Liver (tissue), 3 donors: ENCODE measurements at regions not wholly inside any gene's neighbourhood (a gene's known extent, or its start where the extent isn't known, plus 50 kb on each side); places are given as distances from the start of the nearest gene placed in this dataset.

Experiments used
- FOXA1 ChIP-seq: IDR thresholded peaks from 2 replicates; pipeline ENCODE4 v1.6.1; 2016; ENCODE audit warnings: antibody characterized with exemption
- GABPA ChIP-seq, 2 donors: IDR thresholded peaks in 1 of 2; conservative IDR thresholded peaks in 1 of 2; 2 replicates each; pipeline ENCODE4 v1.6.1; 2016; ENCODE audit warnings: antibody characterized with exemption in 2 of 2, mild to moderate bottlenecking in 1 of 2, moderate library complexity in 1 of 2
- HNF4A ChIP-seq, 2 donors: conservative IDR thresholded peaks; 2 replicates each; pipeline ENCODE4 v1.6.1; 2016; ENCODE audit warnings: antibody characterized with exemption in 2 of 2, mild to moderate bottlenecking in 2 of 2
- JUND ChIP-seq, 2 donors: IDR thresholded peaks; 2 replicates each; pipeline ENCODE4 v1.6.1; 2016; ENCODE audit warnings: antibody characterized with exemption in 2 of 2
- MAX ChIP-seq: IDR thresholded peaks from 2 replicates; pipeline ENCODE4 v1.6.1; 2016; ENCODE audit warnings: antibody characterized with exemption
- SP1 ChIP-seq: IDR thresholded peaks from 2 replicates; pipeline ENCODE4 v1.6.1; 2018; ENCODE audit warnings: antibody characterized with exemption, mild to moderate bottlenecking
- TAF1 ChIP-seq: conservative IDR thresholded peaks from 2 replicates; pipeline ENCODE4 v1.6.1; 2016; ENCODE audit warnings: antibody characterized with exemption, mild to moderate bottlenecking
- YY1 ChIP-seq: IDR thresholded peaks from 2 replicates; pipeline ENCODE4 v1.6.1; 2016; ENCODE audit warnings: antibody characterized with exemption, mild to moderate bottlenecking
- TF ChIP-seq, protein P1 (sequence below): IDR thresholded peaks from 2 replicates; pipeline ENCODE4 v1.6.1; 2016; ENCODE audit warnings: antibody characterized with exemption, mild to moderate bottlenecking
- TF ChIP-seq, protein P2 (sequence below): fragments of 150-350 bp; IDR thresholded peaks from 2 replicates; pipeline ENCODE4 v1.5.1; 2017; ENCODE audit warnings: improper control_type of control experiment, low read depth, low read length; ENCODE audit not compliant: missing input control
- TF ChIP-seq, protein P3 (sequence below): IDR thresholded peaks from 2 replicates; pipeline ENCODE4 v1.6.1; 2016; ENCODE audit warnings: antibody characterized with exemption
- donor health status: healthy.
- donor health status: healthy.

GRCh38 chr20:11271920-11272594 is 598.3 kb upstream of the JAG1 start:
- no peak for TF ChIP-seq JUND (IDR thresholded peaks at IDR 0.05)
- TF ChIP-seq, protein P1, sequence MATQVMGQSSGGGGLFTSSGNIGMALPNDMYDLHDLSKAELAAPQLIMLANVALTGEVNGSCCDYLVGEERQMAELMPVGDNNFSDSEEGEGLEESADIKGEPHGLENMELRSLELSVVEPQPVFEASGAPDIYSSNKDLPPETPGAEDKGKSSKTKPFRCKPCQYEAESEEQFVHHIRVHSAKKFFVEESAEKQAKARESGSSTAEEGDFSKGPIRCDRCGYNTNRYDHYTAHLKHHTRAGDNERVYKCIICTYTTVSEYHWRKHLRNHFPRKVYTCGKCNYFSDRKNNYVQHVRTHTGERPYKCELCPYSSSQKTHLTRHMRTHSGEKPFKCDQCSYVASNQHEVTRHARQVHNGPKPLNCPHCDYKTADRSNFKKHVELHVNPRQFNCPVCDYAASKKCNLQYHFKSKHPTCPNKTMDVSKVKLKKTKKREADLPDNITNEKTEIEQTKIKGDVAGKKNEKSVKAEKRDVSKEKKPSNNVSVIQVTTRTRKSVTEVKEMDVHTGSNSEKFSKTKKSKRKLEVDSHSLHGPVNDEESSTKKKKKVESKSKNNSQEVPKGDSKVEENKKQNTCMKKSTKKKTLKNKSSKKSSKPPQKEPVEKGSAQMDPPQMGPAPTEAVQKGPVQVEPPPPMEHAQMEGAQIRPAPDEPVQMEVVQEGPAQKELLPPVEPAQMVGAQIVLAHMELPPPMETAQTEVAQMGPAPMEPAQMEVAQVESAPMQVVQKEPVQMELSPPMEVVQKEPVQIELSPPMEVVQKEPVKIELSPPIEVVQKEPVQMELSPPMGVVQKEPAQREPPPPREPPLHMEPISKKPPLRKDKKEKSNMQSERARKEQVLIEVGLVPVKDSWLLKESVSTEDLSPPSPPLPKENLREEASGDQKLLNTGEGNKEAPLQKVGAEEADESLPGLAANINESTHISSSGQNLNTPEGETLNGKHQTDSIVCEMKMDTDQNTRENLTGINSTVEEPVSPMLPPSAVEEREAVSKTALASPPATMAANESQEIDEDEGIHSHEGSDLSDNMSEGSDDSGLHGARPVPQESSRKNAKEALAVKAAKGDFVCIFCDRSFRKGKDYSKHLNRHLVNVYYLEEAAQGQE, result no peak
- TF ChIP-seq, protein P2, sequence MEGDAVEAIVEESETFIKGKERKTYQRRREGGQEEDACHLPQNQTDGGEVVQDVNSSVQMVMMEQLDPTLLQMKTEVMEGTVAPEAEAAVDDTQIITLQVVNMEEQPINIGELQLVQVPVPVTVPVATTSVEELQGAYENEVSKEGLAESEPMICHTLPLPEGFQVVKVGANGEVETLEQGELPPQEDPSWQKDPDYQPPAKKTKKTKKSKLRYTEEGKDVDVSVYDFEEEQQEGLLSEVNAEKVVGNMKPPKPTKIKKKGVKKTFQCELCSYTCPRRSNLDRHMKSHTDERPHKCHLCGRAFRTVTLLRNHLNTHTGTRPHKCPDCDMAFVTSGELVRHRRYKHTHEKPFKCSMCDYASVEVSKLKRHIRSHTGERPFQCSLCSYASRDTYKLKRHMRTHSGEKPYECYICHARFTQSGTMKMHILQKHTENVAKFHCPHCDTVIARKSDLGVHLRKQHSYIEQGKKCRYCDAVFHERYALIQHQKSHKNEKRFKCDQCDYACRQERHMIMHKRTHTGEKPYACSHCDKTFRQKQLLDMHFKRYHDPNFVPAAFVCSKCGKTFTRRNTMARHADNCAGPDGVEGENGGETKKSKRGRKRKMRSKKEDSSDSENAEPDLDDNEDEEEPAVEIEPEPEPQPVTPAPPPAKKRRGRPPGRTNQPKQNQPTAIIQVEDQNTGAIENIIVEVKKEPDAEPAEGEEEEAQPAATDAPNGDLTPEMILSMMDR, result no peak
- TF ChIP-seq FOXA1, result no peak
- TF ChIP-seq MAX, result no peak
- TF ChIP-seq, protein P3, sequence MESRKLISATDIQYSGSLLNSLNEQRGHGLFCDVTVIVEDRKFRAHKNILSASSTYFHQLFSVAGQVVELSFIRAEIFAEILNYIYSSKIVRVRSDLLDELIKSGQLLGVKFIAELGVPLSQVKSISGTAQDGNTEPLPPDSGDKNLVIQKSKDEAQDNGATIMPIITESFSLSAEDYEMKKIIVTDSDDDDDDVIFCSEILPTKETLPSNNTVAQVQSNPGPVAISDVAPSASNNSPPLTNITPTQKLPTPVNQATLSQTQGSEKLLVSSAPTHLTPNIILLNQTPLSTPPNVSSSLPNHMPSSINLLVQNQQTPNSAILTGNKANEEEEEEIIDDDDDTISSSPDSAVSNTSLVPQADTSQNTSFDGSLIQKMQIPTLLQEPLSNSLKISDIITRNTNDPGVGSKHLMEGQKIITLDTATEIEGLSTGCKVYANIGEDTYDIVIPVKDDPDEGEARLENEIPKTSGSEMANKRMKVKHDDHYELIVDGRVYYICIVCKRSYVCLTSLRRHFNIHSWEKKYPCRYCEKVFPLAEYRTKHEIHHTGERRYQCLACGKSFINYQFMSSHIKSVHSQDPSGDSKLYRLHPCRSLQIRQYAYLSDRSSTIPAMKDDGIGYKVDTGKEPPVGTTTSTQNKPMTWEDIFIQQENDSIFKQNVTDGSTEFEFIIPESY, result no peak
- TF ChIP-seq HNF4A (conservative IDR thresholded peaks at IDR 0.05), result no peak
- no peak for TF ChIP-seq YY1
- no peak for TF ChIP-seq SP1
- no peak for TF ChIP-seq GABPA (IDR thresholded peaks at IDR 0.05 in 1 of 2, conservative IDR thresholded peaks at IDR 0.05 in 1 of 2)
- TF ChIP-seq TAF1, result no peak
